Osteocyte (in vitro differentiated cells): ENCODE measurements at regions not wholly inside any gene's neighbourhood (a gene's known extent, or its start where the extent isn't known, plus 50 kb on each side); places are given as distances from the start of the nearest gene placed in this dataset.

Source experiments
- DNase-seq: peaks from one replicate; pipeline ENCODE4 v3.0.0; 2021; ENCODE audit warnings: mixed read lengths; ENCODE audit not compliant: unreplicated experiment; ENCODE audit errors: extremely low spot score
- H3K27ac Mint-ChIP-seq: one replicate; pipeline ENCODE4 v1.8.0; 2021; ENCODE audit warnings: mild to moderate bottlenecking, mixed read lengths; ENCODE audit not compliant: unreplicated experiment
- H3K27me3 Mint-ChIP-seq: one replicate; pipeline ENCODE4 v1.8.0; 2021; ENCODE audit warnings: mixed read lengths; ENCODE audit not compliant: unreplicated experiment
- H3K36me3 Mint-ChIP-seq: one replicate; pipeline ENCODE4 v1.8.0; 2021; ENCODE audit warnings: mixed read lengths; ENCODE audit not compliant: unreplicated experiment
- H3K4me1 Mint-ChIP-seq: one replicate; pipeline ENCODE4 v1.8.0; 2021; ENCODE audit warnings: mixed read lengths; ENCODE audit not compliant: unreplicated experiment
- H3K4me3 Mint-ChIP-seq: one replicate; pipeline ENCODE4 v1.8.0; 2021; ENCODE audit warnings: mild to moderate bottlenecking, moderate library complexity, mixed read lengths; ENCODE audit not compliant: unreplicated experiment
- H3K9me3 Mint-ChIP-seq: one replicate; pipeline ENCODE4 v1.8.0; 2021; ENCODE audit warnings: mixed read lengths; ENCODE audit not compliant: unreplicated experiment
- TF ChIP-seq, protein P1 (sequence below): fragments of 200-600 bp; sonication (generic); IDR thresholded peaks from 2 replicates; pipeline ENCODE4 v1.5.0; 2021; ENCODE audit warnings: antibody characterized with exemption, mild to moderate bottlenecking, moderate library complexity

DNA sequence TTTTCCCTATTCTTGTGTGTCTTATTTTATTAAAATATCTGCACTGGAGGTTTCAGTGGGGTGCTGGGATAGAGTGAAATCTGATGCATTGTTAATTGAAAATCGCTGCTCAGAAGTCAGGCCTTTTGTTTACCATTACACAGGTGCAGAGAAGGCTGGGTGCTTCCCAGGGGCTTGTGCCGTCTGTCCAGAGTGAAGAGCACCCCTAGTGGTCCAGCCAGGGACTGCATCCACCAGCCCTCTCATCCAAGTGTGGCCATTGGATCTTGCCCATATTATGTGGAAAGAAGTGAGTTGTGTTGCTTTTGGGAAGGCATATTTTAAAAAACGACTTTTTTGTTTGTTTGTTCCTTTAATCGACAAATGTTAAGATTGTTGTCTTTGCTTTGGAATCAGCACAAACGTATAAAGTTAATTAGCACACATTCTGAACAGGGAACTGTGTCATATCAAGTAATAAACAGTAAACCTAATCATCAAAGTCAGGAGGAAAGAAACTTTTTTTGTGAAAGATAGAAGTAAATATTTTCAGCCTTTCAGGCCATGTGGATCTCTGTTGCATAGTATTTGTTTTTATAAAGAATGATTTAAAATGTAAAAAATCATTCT lies 315.6 kb downstream of the MTRR start:
- no peak for DNase-seq
- Mint-ChIP-seq H3K36me3 (no peaks in the 10 kb centered on the region), H3K27ac (no peak overlapping the region), H3K27me3 (peaks cover 6% of the 10 kb centered on the region), H3K9me3 (no peaks in the 10 kb centered on the region), H3K4me3 (no peak overlapping the region), H3K4me1 (peaks cover 2% of the 10 kb centered on the region)
- TF ChIP-seq, protein P1, sequence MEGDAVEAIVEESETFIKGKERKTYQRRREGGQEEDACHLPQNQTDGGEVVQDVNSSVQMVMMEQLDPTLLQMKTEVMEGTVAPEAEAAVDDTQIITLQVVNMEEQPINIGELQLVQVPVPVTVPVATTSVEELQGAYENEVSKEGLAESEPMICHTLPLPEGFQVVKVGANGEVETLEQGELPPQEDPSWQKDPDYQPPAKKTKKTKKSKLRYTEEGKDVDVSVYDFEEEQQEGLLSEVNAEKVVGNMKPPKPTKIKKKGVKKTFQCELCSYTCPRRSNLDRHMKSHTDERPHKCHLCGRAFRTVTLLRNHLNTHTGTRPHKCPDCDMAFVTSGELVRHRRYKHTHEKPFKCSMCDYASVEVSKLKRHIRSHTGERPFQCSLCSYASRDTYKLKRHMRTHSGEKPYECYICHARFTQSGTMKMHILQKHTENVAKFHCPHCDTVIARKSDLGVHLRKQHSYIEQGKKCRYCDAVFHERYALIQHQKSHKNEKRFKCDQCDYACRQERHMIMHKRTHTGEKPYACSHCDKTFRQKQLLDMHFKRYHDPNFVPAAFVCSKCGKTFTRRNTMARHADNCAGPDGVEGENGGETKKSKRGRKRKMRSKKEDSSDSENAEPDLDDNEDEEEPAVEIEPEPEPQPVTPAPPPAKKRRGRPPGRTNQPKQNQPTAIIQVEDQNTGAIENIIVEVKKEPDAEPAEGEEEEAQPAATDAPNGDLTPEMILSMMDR: peak; percentile 70

DNA sequence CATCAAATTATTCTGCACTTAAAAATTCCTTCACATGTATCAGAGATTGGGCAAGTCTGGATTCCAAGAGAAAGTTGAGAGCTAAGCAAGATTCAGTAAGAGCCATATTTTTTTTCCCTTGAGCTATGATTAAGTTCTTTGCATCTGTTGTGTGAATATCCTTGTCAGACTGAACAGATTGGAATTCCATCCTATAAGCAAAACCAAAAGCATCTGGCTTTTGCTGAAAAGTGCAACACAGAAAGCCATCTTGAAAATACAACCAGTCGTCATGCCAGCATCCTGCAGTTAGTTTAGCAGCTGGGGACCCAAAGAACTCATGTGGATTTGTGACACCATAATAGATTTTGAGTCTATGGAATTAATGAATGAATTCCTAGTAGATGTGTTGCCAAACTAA lies 316.9 kb downstream of the MTRR start:
- Mint-ChIP-seq H3K36me3 (no peaks in the 10 kb centered on the region), H3K27ac (no peak overlapping the region), H3K4me1 (peaks cover 2% of the 10 kb centered on the region), H3K9me3 (no peaks in the 10 kb centered on the region), H3K27me3 (peaks cover 4% of the 10 kb centered on the region), H3K4me3 (no peak overlapping the region)
- no peak for DNase-seq
- TF ChIP-seq, protein P1: no peak

DNA sequence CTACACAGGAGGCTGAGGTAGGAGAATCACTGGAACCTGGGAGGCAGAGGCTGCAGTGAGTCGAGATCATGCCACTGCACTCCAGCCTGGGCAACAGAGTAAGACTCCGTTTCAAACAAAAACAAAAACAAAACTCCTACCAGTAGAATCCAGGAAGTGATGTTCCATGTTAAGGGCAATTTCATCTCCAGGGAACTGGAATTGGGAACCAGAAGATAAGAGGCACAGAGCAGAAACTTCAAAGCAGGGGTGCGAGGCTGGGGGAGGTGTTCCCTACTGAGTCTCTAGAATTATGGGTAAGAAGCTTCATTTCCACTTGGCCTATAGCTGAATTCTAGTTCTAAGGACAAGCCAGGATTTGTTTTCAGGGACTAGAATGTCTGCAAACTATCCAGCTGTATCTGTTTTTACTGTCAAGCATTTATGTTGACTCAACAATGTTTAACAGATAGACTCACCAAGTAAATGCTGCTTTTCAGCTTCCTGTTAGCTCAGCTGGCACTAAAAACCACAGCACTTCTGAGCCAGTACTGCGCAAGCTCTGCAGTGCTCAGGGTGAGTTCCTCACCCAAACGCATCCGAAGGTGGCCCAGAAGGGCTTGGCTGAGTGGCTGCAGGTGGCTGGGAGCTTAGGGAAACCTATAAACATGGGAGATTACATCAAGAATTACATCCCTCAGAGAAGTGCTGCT lies 320.1 kb downstream of the MTRR start:
- TF ChIP-seq, protein P1: no peak
- H3K27me3 Mint-ChIP-seq: peaks cover 2% of the 10 kb centered on the region
- no peaks in the 10 kb centered on the region for H3K36me3 Mint-ChIP-seq
- peaks cover 2% of the 10 kb centered on the region for H3K4me1 Mint-ChIP-seq
- H3K27ac Mint-ChIP-seq: no peak overlapping the region
- no peak overlapping the region for H3K4me3 Mint-ChIP-seq
- DNase-seq: no peak
- peaks cover 5% of the 10 kb centered on the region for H3K9me3 Mint-ChIP-seq

DNA sequence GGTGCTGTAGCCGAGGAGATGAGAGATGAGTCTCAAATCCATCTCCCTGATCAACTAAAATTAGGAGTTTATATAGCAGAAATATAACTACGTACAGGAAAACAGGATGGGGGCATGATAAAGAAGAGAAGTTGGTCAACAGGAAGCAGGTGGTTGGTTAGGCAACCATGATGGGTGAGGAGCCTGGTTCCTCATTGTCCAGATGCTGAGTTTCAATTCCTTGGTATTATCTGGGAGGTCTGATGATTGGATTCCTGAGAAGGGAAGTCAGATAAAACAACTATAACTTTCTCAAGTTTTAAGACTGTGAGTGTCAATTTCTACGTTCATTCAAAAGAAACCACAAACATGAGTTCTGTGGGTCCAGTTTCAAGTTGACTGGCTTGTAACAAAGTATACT lies 323.9 kb downstream of the MTRR start:
- no peak for DNase-seq
- Mint-ChIP-seq H3K4me3 (no peak overlapping the region), H3K27me3 (no peaks in the 10 kb centered on the region), H3K36me3 (no peaks in the 10 kb centered on the region), H3K9me3 (peaks cover 5% of the 10 kb centered on the region), H3K27ac (no peak overlapping the region), H3K4me1 (peaks cover 9% of the 10 kb centered on the region)
- TF ChIP-seq, protein P1: no peak

DNA sequence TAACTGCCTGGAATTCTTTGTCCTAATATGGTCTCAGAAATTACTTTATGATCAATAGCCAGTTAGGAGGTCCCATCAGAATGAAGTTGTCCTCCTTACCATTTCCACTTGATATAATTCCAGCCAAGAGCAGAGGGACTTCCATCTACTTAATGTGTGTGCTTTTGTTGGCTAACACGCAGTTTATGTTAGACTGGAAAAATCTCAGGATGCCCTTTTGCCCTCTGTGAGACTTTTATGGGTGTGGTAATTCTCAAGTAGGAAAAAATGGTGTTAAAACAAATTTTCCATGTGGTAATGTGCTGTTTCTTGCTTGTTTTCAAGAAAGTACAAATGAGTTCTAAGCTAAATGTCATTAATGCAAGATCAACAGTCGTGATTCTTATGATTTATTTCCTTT lies 327.1 kb downstream of the MTRR start:
- DNase-seq: no peak
- no peaks in the 10 kb centered on the region for H3K36me3 Mint-ChIP-seq
- TF ChIP-seq, protein P1: no peak
- peaks cover 5% of the 10 kb centered on the region for H3K9me3 Mint-ChIP-seq
- H3K4me1 Mint-ChIP-seq: peaks cover 7% of the 10 kb centered on the region
- H3K27me3 Mint-ChIP-seq: peaks cover 4% of the 10 kb centered on the region
- H3K27ac Mint-ChIP-seq: no peak overlapping the region
- no peak overlapping the region for H3K4me3 Mint-ChIP-seq
